ENCODE measurements at regions not wholly inside any gene's neighbourhood (a gene's known extent, or its start where the extent isn't known, plus 50 kb on each side); places are given as distances from the start of the nearest gene placed in this dataset.
"Not testable (repeated sequence)": the region's sequence is repeated elsewhere in the genome, so short reads cannot be mapped to it uniquely, and the experiment has no call there.

- no peak for DNase-seq (ENCODE audit: low read depth in 1 of 2, low spot score in 1 of 2)
Observed at GRCh38 chr22:42217752-42218280, 52.6 kb downstream of the TCF20 start.

- no peak for DNase-seq (ENCODE audit: low read depth in 1 of 2, low spot score in 1 of 2)
Observed at GRCh38 chr22:42217019-42217751, 53.3 kb downstream of the TCF20 start.

GRCh38 chr22:42214633-42215415, 55.6 kb downstream of the TCF20 start:
- no peak for DNase-seq (ENCODE audit: low read depth in 1 of 2, low spot score in 1 of 2)

- DNase-seq (ENCODE audit: low read depth in 1 of 2, low spot score in 1 of 2), result no peak
Observed at GRCh38 chr22:42208362-42208761, 62.1 kb downstream of the TCF20 start.

GRCh38 chr22:42207918-42208317, 62.5 kb downstream of the TCF20 start:
- DNase-seq (ENCODE audit: low read depth in 1 of 2, low spot score in 1 of 2), result no peak

DNA sequence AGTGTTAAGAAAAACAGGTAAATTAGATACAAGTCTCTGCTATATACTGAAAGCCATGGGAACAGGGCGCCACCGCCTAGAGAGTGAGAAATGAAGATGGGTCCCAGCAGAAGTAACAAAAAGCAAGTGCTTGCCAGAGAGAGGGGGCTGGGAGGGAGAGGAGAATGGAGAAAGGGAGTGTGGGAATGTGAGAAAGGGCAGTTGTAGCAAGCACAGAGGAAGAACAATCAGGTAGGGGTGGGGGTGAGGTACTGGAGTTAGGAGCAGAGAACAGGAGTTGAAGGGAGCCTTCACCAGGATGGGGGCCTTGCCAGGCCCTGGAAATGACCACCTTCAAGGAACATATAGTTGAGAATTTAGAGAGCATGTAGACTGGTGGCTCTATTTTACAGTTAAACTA, 66.8 kb downstream of the TCF20 start:
- DNase-seq (ENCODE audit: low read depth in 1 of 2, low spot score in 1 of 2), result no peak

DNA sequence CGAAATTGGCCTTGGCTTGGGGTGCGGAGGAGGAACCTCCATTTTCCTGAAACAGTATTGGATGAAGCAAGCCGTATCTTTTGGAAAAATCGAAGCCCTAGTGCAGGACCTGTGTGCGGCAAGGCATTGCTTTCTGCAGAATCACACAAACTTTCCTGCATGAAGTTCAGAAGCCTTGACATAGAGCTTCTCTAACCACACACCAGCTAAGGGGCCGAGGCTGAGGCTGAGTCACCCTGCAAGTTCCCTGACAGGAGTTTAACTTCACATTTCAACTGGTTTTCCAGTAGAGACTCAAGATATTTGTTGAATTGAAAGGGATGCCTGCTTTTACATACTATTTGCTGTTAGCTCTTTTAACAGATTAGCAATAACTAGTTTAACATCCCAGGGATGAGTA, 67.8 kb downstream of the TCF20 start:
- DNase-seq (ENCODE audit: low read depth in 1 of 2, low spot score in 1 of 2), result peak in 1 of 2 donors; percentile 48

DNA sequence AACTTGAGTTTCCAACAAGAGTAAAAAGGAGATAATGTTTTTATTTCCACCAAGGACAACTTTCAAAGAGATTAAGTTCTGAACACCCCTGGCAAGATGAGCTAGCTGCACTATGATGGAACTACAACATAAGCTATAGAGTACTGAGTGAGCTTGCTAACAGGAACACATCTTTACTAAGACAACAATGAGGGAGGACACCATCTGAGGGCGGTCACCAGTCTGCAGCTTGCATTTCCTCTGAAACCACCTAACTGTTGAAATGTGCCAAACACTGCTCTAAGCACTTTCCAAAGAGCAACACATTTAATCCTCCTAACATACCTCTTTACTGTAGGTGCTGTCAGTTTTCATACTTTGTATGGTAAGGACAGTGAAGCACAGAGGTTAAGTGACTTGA, 68.4 kb downstream of the TCF20 start:
- DNase-seq (ENCODE audit: low read depth in 1 of 2, low spot score in 1 of 2), result no peak

DNA sequence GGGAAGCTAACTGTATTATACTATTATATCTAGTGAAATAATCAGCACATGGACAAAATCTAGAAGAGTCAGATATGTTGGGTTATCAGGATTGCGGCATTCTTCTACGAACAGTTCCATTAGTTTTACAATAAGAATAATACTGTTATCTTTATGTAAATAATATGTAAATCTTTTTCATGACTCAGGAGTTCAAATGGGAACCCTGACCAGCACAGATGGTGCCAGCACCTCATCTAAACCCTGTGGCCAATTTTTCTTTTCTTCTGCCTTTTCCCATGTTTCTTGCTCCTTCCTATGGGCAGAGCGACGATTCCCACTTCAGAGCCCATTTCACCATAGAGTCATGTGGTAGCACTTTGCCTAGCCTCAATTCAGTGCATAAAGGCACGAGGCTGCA, 68.4 kb upstream of the CYP2D6 start:
- DNase-seq (ENCODE audit: low read depth in 1 of 2, low spot score in 1 of 2), result no peak

DNA sequence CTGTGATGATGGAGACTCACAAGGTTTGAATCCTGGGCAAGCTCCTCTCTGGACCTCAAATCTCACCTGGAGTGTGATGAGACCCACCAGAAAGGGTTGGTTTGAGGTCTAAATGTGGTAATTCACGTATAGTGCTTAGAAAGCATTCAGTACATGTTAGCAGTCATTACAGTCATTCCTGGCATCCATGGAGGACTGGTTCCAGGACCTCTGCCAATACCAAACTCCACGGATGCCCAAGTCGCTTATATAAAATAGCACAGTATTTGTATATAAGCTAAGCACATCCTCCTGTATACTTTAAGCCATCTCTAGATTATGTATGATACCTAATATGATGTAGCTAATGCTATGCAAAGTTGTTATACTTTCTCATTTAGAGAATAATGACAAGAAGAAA, 67.6 kb upstream of the CYP2D6 start:
- DNase-seq (ENCODE audit: low read depth in 1 of 2, low spot score in 1 of 2), result no peak

- DNase-seq (ENCODE audit: low read depth in 1 of 2, low spot score in 1 of 2), result no peak
Observed at GRCh38 chr22:42196454-42196853, 65.8 kb upstream of the CYP2D6 start.

DNA sequence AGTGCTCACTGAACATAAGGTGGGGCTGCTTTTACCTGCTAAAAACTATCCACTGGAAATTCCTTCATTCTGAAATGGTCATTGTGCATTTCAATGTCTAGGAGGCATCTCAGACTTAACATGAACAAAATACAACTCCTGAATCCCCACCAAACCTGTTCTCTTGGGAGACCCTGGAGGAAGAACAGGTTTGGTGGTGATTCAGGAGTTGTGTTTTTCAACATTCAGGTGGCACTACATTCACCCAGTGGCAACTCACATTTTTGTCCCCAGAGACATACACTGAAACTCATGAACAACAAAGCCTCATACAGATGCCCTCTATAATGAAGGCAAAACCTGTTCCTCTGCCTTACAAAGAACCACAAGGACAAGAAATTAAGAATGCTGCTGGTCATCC, 64.3 kb upstream of the CYP2D6 start:
- no peak for DNase-seq (ENCODE audit: low read depth in 1 of 2, low spot score in 1 of 2)

- DNase-seq (ENCODE audit: low read depth in 1 of 2, low spot score in 1 of 2), result no peak
Observed at GRCh38 chr22:42194104-42194851, 63.7 kb upstream of the CYP2D6 start.

DNA sequence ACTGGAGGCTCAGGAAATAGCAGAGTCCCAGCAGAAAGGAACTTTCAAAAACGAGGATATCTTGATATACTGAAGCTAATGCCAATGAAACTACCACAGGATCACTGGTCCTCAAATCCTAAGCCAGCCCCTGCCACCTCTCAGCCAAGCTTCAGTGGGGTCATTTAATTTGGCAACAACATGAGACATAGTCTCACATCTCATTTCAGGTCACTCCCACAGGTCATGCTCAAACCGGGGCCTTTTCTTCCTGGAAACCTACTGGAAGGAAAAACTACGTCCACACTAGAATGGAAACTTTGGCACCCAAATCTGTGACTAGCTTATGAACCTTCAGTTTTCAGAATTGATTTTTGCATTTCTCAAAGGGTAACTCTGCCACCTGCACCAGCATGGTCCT, 61.9 kb upstream of the CYP2D6 start:
- DNase-seq (ENCODE audit: low read depth in 1 of 2, low spot score in 1 of 2), result no peak

GRCh38 chr22:42190274-42190673, 59.7 kb upstream of the CYP2D6 start:
- DNase-seq (ENCODE audit: low read depth in 1 of 2, low spot score in 1 of 2), result no peak

- no peak for DNase-seq (ENCODE audit: low read depth in 1 of 2, low spot score in 1 of 2)
Observed at GRCh38 chr22:42189761-42190160, 59.2 kb upstream of the CYP2D6 start.

DNA sequence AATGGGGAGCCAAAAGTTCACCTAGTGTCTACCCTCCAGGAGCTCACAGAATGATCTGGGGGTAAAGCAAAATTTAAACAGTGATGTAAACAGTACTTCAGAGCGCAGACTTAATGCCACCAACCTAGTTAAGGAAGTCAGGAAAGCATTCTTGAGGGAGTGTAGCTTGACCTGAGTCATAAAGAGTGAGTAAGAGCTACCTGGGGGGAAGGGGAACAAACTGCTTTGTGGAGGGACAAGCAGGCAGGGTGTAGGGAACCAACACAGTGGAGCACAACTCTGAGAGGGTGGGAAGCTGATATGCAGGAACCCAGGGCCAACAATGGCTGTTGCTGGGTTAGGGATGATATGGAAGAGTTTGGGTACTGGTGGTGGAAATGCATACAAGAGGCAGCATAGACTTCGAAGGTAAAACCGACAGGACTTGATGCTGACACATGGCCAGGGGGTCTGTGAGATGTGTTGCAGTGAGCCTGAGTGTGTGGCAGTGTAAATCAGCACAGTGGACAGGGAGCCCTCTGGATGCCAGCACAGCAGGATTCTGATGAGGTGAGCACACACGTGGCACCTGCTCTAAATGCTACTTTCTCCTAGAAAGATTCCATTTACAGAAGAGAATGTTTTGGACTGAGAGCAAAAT, 58.3 kb upstream of the CYP2D6 start:
- DNase-seq (ENCODE audit: low read depth in 1 of 2, low spot score in 1 of 2), result no peak

GRCh38 chr22:42187646-42188045, 57.0 kb upstream of the CYP2D6 start:
- DNase-seq (ENCODE audit: low read depth in 1 of 2, low spot score in 1 of 2), result no peak

GRCh38 chr22:42185915-42186439, 55.4 kb upstream of the CYP2D6 start:
- no peak for DNase-seq (ENCODE audit: low read depth in 1 of 2, low spot score in 1 of 2)

DNA sequence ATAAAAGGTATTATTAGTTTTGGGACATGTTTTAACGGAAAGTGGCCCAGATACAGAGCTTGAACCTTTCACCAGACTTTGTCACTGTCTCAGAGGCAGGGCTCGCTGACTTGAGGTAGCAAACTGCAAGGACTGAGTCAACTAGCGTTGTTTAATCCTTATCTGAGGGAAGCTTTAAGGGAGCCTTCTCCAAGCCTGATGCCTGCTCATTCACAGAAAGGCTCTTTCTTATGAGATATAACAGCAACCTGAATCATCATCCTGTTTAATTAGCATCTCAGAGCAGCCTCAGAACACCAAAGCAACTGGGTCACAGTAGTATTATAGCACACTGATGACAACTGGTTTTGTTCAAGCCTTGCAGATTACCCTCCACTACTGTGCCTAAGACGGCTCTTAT, 54.2 kb upstream of the CYP2D6 start:
- DNase-seq (ENCODE audit: low read depth in 1 of 2, low spot score in 1 of 2), result no peak

DNA sequence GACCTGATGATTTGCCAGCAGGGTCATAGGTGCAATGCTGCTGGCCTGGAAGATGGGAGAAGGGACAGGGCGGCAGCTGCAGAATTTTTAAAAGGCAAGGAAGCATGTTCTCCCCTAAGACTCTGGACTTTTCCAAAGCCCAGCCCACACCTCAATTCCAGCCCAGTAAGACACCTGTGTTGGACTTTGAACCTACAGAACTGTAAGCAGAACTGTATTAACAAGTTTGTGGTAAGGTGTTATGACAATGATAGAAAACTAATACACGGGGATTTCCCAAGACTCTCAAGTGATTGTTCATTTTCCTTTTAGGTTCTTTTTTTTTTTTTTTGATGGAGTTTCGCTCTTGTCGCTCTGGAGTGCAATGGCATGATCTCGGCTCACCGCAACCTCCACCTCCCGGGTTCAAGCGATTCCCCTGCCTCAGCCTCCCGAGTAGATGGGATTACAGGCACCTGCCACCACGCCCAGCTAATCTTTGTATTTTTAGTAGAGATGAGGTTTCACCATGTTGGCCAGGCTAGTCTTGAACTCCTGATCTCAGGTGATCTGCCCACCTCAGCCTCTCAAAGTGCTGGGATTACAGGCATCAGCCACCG, 53.0 kb upstream of the CYP2D6 start:
- not testable (repeated sequence) for DNase-seq (ENCODE audit: low read depth in 1 of 2, low spot score in 1 of 2)

Data from activated CD4-positive, alpha-beta T cell treated with anti-CD3 and anti-CD28 coated beads, Interleukin-2, amount 50 U/mL, for 24 hours (primary cell).